HG02840 (cell line): ENCODE measurements at regions not wholly inside any gene's neighbourhood (a gene's known extent, or its start where the extent isn't known, plus 50 kb on each side); places are given as distances from the start of the nearest gene placed in this dataset.
"Not testable (repeated sequence)": the region's sequence is repeated elsewhere in the genome, so short reads cannot be mapped to it uniquely, and the experiment has no call there.

Source experiments
- ATAC-seq: cut with Tn5 transposase; IDR thresholded peaks from one replicate; pipeline ENCODE4 v1.9.1; 2021; ENCODE audit warnings: mild to moderate bottlenecking, moderate library complexity, moderate number of reproducible peaks; ENCODE audit not compliant: unreplicated experiment, low FRiP score

DNA sequence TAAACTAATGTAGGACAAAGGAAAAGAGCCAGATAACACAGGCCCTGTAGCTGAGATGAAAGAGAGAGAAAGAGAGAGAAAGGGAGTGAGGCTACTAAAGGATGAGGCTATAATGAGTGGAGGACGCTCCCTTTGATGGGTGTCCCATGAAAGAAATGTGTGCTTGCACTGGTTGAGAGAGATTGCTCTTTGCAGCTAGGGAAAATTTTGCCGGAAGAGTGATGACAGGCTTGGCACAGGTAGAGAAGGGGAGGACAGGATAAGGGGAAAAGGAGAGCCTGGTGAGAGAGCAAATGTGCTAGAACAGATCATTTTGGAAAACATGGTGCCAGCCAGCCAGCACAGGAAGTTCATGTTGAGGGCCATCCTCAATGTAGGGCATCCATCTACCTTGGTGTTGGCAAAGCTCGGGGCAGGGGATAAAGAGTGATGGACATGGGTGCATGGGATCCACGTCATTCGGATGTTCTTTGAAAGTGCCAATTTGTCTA is 248.6 kb downstream of the BTG1 start:
- ATAC-seq = no peak

- no peak for ATAC-seq
Observed at GRCh38 chr12:91896286-91897024, 249.2 kb downstream of the BTG1 start.

- no peak for ATAC-seq
Observed at GRCh38 chr12:91894911-91895310, 250.7 kb downstream of the BTG1 start.

DNA sequence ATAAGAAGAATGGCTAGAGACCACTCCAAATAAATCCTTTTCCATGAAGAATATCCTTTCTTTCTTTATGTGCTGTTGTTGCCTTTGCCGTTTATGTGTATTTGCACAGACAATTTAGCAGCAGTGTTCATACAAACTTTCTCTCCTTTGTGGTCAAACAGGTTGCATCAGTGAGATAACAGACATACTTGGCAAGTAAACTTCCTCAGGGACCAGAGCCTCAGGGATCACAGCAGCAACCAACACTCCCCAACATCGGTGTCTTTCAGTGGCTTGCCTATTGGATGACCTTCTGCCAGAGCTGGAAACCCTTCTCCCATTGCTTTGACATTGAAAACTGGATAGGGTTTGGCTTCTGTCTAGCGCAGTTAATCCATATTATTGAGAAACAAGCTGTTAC is 252.2 kb downstream of the BTG1 start:
- ATAC-seq = no peak

DNA sequence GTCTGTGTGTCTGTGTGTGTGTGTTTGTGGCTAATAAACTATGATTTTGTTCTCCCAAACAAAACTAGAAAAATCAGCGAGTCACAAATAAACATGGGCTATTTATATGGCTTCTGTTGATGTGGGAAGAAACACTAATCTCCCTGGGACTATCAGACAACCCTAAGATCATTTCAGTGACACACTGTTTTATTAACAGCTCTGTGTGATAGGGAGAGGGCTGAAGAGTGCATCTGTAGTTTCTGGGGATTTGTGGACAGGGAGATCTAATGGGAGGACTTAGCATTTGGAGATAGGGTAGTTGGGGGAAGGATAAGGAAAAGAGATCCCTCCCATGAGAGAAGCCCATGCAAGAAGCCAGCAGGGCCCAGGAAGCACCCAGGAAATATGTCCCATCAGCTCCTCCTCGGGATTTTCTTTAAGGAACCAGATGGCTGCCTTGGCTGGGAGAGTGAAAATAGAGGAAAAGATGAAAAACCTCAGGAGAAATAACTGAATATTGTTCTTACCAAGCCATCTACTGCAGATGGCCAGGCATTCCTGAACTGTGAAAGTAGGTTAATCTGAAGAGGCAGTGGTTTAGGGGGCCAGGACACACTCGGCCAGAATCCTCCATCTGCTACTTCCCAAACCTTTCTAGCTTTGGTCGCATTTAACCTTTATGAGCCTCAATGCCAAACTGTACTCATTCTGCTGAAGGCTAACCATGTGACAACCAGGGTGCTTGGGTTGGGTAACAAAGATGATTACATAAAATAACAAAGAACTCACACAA is 253.4 kb downstream of the BTG1 start:
- ATAC-seq = no peak

DNA sequence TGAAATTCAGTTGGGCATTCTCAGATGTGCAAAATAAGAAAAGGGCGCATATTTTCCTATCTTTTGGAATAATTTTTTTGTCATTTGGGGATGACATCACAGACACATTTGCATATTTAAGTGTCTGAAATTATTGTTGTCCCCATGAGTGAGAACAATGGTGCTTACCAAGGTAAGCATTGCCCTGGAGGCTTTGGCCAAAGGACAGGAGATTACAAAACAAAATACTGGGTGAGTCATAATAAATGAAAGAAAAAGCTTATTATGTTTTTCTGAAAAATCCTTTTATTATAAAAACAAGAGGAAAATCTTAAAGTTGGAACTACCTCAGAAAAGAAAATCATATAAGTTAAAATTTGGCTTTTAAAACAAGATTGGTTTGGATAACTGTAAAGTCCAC is 254.9 kb downstream of the BTG1 start:
- no peak for ATAC-seq

DNA sequence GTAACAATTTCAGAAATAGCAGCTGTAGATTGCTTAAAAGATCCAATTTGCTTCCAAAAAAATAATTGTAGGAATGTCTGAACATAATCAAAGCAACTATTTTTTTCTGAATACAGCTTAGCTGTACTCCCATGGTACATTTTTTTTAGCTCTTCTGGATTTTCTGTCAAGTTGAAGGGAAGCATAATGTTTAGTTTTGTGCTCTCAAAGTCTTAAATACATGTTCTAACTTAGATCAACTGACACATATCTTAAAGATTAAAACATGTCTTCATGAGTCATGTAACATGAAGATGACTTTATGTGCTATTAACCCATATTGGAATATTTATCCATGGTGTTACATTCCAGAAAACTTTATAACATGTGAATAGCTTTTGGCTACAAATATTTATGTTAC is 255.7 kb downstream of the BTG1 start:
- no peak for ATAC-seq

GRCh38 chr12:91889059-91889458 is 256.6 kb downstream of the BTG1 start:
- no peak for ATAC-seq

DNA sequence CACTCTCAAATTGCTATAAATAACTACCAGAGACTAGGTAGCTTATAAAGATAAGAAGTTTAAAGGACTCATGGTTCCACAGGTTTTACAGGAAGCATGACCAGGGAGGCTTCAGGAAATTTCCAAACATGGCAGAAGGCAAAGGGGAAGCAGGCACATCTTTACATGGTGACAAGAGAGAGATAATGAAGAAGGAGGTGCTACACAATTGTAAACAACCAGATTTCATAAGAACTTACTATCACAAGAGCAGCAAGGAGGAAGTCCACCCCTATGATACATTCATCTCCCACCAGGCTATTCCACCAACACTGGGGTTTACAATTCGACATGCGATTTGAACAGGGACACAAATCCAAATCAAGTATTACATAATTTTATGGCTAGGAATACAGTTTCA is 257.7 kb downstream of the BTG1 start:
- no peak for ATAC-seq

DNA sequence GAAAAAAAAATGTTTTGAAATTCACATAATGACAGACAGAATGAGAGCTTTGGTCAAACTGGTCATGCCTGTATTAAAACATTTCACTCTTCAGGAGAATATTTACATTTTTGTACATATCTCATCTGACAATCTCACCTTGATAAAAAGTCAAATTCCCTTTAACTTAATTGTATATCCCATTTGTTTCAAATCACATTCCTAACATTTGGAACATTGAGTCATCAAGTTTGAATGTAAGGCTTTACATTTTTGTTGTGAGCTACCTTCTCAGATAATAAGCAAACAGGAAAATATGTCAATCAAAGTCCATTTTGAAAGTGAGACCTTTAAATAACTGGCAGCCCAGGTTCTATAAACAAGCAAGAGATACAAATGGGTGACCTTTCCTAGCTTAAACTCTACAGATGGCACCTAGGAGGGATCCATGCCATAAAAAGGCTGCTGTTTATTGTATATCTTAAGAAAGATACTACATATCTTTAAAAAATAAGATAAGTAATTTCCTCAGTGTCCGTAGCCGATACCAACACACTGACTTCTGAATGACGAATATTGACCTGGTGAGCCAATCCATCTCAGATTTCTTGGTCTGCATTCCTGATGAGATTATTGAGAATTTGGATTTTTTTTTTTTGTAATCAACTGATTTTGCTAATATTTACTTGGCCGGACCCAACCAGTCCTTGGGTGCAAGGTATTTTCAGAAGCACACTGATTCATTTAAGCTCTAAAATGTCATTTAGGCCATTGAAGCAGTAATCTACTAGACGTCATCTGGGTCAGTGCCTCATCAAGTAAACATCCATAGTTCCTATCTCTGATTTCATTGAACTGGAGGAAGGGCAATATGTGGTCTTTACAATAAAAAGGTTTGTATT is 259.6 kb downstream of the BTG1 start:
- no peak for ATAC-seq

GRCh38 chr12:91884230-91884629 is 261.4 kb downstream of the BTG1 start:
- ATAC-seq = no peak

- ATAC-seq = no peak
Observed at GRCh38 chr12:91883811-91884210, 261.8 kb downstream of the BTG1 start.

GRCh38 chr12:91882910-91883309 is 262.7 kb downstream of the BTG1 start:
- ATAC-seq = no peak

DNA sequence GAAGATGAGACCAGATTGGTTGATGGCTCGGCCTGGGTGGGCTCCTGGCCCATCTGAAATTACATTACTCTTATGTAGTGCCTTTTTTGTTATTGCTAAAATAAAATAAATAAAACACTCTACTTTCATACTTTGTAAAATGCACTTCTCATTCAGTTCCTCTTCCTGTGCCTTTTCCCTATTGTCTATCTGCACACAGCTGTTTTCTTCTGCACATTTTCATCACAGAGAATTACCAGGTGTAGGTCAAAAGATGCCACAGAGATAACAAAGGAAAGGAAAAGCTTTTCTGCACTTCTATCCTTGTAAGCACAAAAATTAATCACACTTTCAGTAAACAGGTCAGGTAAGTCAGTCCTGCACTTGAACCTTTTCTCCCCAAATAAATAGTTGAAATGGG is 265.1 kb downstream of the BTG1 start:
- ATAC-seq = no peak

- ATAC-seq = no peak
Observed at GRCh38 chr12:91877456-91878235, 268.0 kb downstream of the BTG1 start.

- ATAC-seq = peak; percentile 66
Observed at GRCh38 chr12:91877022-91877421, 268.6 kb downstream of the BTG1 start.

- not testable (repeated sequence) for ATAC-seq
Observed at GRCh38 chr12:91875671-91876070, 270.0 kb downstream of the BTG1 start.

DNA sequence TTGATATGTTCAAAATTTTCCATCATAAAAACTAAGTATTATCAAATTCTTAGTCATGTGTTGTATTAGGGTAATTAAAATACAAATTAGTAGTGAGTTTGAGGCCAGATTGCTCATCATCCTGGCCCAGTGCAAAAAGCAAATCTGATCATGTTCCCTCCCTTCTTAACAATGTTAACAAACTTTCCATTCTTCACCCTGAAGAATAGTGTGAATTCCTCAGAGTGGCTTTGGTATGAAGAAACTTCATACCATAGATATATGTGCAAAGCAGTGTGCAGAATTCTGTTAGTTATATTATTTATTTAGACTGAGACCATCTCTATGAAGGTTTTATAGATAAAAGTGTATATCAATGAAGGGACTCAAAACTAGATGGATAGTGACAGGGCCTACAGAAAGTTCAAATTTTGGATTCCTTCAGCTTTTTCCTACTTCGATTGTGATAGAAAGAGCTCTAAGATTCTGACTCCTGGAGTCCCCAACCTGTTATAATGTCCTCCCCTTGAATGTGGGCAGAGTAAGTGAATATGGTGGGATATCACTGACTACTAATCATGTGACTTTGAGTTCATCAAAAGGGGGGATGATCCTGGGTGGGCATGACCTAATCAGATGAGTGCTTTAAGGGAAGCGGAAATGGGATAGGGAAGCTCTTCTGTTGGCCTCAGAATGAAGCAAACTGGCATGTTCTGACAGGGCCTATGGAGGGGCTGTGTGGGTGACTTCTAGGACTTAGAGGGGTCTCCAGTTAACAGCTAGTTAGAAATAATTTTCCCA is 271.4 kb downstream of the BTG1 start:
- ATAC-seq = no peak

GRCh38 chr12:91871751-91872150 is 273.9 kb downstream of the BTG1 start:
- ATAC-seq = no peak
